ENCODE measurements at regions not wholly inside any gene's neighbourhood (a gene's known extent, or its start where the extent isn't known, plus 50 kb on each side); places are given as distances from the start of the nearest gene placed in this dataset.

DNA sequence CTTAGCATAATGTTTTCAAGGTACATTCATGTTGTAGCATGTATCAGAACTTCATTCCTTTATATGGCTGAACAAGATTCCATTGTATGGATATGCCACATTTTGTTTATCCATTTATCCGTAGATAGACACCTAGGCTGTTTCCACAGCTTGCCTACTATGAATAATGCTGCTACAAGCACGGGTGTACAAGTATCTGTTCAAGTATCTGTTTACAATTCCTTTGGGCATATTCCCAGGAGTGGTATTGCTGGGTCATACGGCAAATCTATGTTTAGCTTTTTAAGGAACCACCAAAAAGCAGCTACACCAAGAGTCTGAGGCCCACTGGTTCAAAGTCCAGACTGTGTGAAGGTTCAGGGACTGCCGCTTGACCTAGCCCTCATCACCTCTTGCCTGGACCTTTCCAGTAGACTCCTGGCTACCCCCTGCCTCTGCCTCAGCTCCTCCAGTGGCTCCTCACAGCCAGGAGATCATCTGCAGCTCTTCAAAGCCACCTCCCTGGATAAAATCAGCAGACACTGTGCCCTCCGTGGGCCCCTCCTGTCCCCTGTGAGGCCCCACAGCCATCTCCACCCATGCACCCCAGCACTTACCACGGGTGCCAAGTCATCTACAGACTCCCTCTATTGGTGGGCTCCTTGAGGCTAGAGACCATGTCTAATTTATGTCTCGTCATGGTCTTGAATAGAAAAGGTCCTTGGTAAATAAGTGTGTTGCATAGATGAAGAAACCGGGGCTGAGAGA, 160.3 kb downstream of the MN1 start:
- TF ChIP-seq, protein P1, sequence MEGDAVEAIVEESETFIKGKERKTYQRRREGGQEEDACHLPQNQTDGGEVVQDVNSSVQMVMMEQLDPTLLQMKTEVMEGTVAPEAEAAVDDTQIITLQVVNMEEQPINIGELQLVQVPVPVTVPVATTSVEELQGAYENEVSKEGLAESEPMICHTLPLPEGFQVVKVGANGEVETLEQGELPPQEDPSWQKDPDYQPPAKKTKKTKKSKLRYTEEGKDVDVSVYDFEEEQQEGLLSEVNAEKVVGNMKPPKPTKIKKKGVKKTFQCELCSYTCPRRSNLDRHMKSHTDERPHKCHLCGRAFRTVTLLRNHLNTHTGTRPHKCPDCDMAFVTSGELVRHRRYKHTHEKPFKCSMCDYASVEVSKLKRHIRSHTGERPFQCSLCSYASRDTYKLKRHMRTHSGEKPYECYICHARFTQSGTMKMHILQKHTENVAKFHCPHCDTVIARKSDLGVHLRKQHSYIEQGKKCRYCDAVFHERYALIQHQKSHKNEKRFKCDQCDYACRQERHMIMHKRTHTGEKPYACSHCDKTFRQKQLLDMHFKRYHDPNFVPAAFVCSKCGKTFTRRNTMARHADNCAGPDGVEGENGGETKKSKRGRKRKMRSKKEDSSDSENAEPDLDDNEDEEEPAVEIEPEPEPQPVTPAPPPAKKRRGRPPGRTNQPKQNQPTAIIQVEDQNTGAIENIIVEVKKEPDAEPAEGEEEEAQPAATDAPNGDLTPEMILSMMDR (conservative IDR thresholded peaks at IDR 0.05; ENCODE audit: low read length), result no peak
- H3K4me3 ChIP-seq (ENCODE audit: low read length), result no peak overlapping the region
- no peak for DNase-seq (ENCODE audit: low read depth)

DNA sequence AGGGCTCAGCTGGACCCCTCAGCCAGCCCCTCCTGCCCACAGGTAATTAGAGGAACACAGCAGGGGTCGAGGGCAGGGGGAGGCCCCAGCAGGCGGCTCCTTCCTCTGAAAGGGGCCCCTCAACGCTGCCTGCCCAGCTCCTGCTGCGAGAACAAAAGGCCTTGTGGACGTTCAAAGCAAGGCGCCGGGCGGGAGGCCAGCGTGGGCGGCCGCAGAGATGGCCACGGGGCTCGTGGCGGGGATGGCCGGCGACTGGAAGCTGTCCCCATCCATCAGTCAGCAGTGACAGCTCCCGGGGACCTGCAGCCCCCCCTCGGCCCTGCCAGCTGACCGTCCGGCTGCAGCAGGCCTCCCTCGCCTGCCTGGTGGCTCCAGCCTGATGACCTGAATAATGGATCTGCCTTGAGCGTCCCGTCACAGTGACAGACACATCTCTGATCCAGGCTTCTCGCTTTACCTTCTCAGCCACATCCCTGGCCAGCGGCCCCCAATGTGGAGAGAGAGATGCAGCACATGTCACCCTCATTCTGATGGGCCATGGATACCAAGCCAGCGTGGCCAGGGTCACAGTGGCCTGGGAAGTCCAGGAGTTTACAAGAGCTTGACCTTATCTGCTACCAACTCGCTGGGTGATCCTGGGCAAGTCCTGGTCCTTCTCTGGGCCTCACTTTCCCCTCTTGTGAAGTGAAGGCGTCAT, 159.3 kb downstream of the MN1 start:
- no peak for DNase-seq (ENCODE audit: low read depth)
- no peak overlapping the region for H3K4me3 ChIP-seq (ENCODE audit: low read length)
- TF ChIP-seq, protein P1 (conservative IDR thresholded peaks at IDR 0.05; ENCODE audit: low read length), result no peak

DNA sequence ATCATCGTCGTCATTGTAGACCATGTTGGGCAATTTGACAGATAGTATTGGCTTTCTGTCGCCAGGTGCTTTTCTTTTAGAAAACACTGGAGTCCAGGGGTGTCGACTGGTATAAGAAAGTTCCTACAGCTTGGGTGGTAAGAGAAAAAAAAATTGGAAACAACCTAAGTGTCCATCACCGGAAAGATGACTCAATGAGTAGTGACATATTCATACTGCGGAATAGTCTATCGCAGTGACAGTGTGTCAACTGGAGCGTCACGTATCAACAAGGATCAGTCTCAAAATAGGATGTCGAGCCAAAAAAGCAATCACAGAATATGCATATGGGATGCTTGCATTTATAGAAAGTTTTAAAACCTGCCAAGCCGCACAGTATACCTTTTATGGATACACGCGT, 157.6 kb downstream of the MN1 start:
- H3K4me3 ChIP-seq (ENCODE audit: low read length), result no peak overlapping the region
- TF ChIP-seq, protein P1 (conservative IDR thresholded peaks at IDR 0.05; ENCODE audit: low read length), result no peak
- DNase-seq (ENCODE audit: low read depth), result no peak

DNA sequence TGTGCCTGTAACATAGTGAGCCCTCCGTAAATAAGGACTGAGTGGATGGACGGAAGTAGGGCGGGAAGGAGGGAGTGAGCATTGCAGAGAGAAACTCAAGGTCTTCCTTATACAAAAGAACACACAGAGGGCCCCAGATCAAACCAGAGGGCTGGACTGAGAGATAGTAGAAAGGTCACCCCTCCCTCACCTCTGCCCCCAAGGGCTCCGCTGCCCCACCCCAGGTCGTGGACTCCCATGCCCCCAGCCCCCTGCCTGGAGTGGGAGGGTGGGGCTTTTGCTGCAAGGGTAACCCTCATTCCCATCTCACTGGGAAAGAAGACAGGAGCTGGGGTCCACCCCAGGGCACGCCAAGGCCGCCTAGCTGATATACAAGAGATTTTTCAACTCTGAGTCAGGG, 157.0 kb downstream of the MN1 start:
- TF ChIP-seq, protein P1 (conservative IDR thresholded peaks at IDR 0.05; ENCODE audit: low read length), result no peak
- no peak for DNase-seq (ENCODE audit: low read depth)
- H3K4me3 ChIP-seq (ENCODE audit: low read length), result no peak overlapping the region

DNA sequence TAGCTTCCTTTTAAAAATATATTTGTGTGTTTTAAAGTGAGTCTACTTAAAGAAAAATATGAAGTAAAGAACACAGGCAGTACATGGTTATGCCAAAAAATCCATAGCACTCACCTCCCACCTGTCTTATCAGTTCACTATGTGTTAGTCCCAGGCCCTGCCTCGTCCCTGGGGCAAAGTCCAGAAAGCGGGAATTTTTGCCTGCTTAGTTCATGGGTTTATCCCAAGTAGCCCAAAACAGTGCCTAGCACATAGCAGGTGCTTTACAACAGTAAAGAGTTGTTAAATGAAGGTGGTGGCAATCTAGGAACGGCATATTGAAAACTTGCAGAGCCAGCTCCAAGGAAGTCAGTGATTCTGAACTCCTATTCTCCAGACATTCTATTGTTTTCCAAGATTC, 154.0 kb downstream of the MN1 start:
- DNase-seq (ENCODE audit: low read depth), result no peak
- no peak overlapping the region for H3K4me3 ChIP-seq (ENCODE audit: low read length)
- TF ChIP-seq, protein P1 (conservative IDR thresholded peaks at IDR 0.05; ENCODE audit: low read length), result no peak

DNA sequence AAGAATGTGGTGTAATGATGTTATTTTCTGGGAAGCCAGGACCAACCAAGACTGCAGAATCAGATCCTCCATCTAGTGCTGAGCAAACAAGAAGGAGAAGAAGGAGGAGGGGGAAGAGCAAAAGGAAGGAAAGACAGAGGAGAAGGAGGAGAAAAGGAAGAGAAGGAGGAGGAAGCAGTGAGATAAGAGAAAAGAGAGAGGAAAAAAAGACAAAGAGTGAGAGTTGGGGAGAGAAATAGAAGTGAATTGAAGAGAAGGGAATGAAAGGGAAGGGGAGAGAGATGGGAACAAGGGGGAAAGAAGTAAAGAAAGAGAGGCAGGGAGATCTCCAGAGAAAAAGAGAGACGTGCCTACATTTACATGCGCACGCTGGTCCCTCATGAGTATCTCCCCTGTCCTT, 153.5 kb downstream of the MN1 start:
- TF ChIP-seq, protein P1 (conservative IDR thresholded peaks at IDR 0.05; ENCODE audit: low read length), result no peak

DNA sequence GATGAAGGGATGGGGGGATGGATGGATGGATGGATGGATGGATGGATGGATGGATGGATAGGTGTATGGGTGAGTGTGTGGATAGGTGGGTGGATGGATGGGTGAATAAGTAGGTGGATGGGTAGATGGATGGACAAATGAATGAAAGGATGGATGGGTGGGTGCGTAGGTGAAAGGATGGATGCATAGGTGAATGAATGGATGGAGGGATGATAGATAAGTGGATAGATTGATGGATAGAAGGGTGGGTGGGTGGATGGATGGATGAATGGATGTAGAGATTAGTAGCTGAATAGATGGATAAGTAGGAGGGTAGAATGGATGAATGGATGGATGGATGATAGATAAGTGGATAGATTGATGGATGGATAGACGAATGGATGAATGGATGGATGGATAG, 152.7 kb downstream of the MN1 start:
- no peak overlapping the region for H3K4me3 ChIP-seq (ENCODE audit: low read length)
- TF ChIP-seq, protein P1 (conservative IDR thresholded peaks at IDR 0.05; ENCODE audit: low read length), result no peak
- no peak for DNase-seq (ENCODE audit: low read depth)

More for the DNA sequence above, 153.5 kb downstream of the MN1 start:
- no peak overlapping the region for H3K4me3 ChIP-seq (ENCODE audit: low read length)
- no peak for DNase-seq (ENCODE audit: low read depth)

Data from AG10803 (cell line).